ENCODE measurements at regions not wholly inside any gene's neighbourhood (a gene's known extent, or its start where the extent isn't known, plus 50 kb on each side); places are given as distances from the start of the nearest gene placed in this dataset.

- Histone ChIP-seq H3K36me3 (no peaks in the 10 kb centered on the region), H3K4me1 (ENCODE audit: insufficient read depth) (no peaks in the 10 kb centered on the region), H3K9me3 (no peaks in the 10 kb centered on the region), H3K27ac (no peak overlapping the region), H3K27me3 (no peaks in the 10 kb centered on the region), H3K4me3 (no peak overlapping the region)
- TF ChIP-seq EP300 (IDR thresholded peaks at IDR 0.05) = no peak
- TF ChIP-seq POLR2A (IDR thresholded peaks at IDR 0.05) = no peak
- TF ChIP-seq, protein P1, sequence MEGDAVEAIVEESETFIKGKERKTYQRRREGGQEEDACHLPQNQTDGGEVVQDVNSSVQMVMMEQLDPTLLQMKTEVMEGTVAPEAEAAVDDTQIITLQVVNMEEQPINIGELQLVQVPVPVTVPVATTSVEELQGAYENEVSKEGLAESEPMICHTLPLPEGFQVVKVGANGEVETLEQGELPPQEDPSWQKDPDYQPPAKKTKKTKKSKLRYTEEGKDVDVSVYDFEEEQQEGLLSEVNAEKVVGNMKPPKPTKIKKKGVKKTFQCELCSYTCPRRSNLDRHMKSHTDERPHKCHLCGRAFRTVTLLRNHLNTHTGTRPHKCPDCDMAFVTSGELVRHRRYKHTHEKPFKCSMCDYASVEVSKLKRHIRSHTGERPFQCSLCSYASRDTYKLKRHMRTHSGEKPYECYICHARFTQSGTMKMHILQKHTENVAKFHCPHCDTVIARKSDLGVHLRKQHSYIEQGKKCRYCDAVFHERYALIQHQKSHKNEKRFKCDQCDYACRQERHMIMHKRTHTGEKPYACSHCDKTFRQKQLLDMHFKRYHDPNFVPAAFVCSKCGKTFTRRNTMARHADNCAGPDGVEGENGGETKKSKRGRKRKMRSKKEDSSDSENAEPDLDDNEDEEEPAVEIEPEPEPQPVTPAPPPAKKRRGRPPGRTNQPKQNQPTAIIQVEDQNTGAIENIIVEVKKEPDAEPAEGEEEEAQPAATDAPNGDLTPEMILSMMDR (IDR thresholded peaks at IDR 0.05) = no peak
- intact Hi-C loops (cut with DNase I) = no loop called here
- WGBS, 3 donors = 32 to 53% (median 34%) methylated on average over 4 of the region's 4 CpGs
- no peak for DNase-seq
Measured at GRCh38 chr3:168289471-168290008, 193.8 kb upstream of the GOLIM4 start.

DNA sequence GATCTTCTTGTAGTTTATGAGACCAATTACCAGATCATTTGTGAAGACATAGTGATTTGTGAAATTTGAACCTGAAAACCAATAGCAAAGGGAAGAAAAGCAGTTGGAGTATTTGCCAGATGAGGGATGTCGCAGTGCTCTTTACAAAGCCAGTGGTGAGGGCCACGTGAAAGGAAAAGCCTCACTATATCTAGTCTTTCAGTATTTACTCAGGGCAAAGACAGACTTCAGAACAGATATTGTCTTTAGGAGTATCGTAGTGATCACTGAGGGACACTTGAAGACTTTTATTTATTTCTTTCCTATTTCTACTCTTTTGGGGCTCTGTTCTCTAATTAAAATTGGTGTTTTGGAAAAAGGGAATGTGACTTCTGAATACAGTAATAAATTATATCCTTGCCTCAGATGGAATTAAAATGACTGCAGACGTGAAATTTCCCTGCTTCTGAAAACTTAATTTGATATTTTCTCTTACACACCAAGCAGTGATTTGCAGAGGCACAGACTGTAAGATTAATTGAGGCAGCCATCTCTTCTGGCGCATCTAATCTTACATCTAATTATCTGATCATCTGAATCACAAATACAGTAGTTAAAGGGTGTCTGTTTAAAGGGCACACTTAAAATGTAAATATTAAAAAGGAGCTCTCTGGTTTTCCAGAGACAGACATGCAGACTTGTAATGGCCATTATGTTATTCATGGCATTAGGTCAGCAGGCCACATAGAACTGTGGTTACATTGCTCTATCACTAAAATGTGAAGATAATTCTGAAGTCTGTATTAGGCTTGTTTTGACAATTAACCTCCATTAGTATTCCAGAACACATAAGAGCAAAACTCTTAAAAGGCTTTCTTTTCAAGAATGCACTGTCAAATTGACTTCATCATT lies 193.0 kb upstream of the GOLIM4 start:
- TF ChIP-seq, protein P1 (IDR thresholded peaks at IDR 0.05) = no peak
- TF ChIP-seq EP300 (IDR thresholded peaks at IDR 0.05) (no peak), POLR2A (IDR thresholded peaks at IDR 0.05) (no peak)
- no peak overlapping the region for H3K27ac ChIP-seq
- H3K4me3 ChIP-seq = no peak overlapping the region
- WGBS, 3 donors = 61 to 66% (median 62%) methylated on average over 5 of the region's 5 CpGs
- no peak for DNase-seq
- H3K36me3 ChIP-seq = no peaks in the 10 kb centered on the region
- no peaks in the 10 kb centered on the region for H3K9me3 ChIP-seq
- no peaks in the 10 kb centered on the region for H3K27me3 ChIP-seq
- no peaks in the 10 kb centered on the region for H3K4me1 ChIP-seq (ENCODE audit: insufficient read depth)
- intact Hi-C loops (cut with DNase I) = no loop called here

GRCh38 chr3:168285506-168285905 lies 189.8 kb upstream of the GOLIM4 start:
- TF ChIP-seq, protein P1 (IDR thresholded peaks at IDR 0.05) = no peak
- TF ChIP-seq EP300 (IDR thresholded peaks at IDR 0.05) (no peak), POLR2A (IDR thresholded peaks at IDR 0.05) (no peak)
- Histone ChIP-seq H3K27ac (no peak overlapping the region), H3K4me3 (no peak overlapping the region), H3K36me3 (no peaks in the 10 kb centered on the region), H3K4me1 (ENCODE audit: insufficient read depth) (no peaks in the 10 kb centered on the region), H3K9me3 (no peaks in the 10 kb centered on the region), H3K27me3 (no peaks in the 10 kb centered on the region)
- no peak for DNase-seq
- intact Hi-C loops (cut with DNase I) = no loop called here
- WGBS, 3 donors = 75 to 87% (median 86%) methylated on average over 2 of the region's 2 CpGs

- no peak for DNase-seq
- H3K27ac ChIP-seq = no peak overlapping the region
- 86% methylated on average over 5 of the region's 5 CpGs for WGBS, 3 donors
- TF ChIP-seq, protein P1 (IDR thresholded peaks at IDR 0.05) = no peak
- no peak for TF ChIP-seq POLR2A (IDR thresholded peaks at IDR 0.05)
- TF ChIP-seq EP300 (IDR thresholded peaks at IDR 0.05) = no peak
- no peaks in the 10 kb centered on the region for H3K36me3 ChIP-seq
- intact Hi-C loops (cut with DNase I) = no loop called here
- H3K27me3 ChIP-seq = no peaks in the 10 kb centered on the region
- H3K4me3 ChIP-seq = no peak overlapping the region
- no peaks in the 10 kb centered on the region for H3K4me1 ChIP-seq (ENCODE audit: insufficient read depth)
- no peaks in the 10 kb centered on the region for H3K9me3 ChIP-seq
Measured at GRCh38 chr3:168284728-168285127, 189.0 kb upstream of the GOLIM4 start.

All from ovary (tissue), 7 donors.